Heart right ventricle (tissue), 16 donors: ENCODE measurements at regions not wholly inside any gene's neighbourhood (a gene's known extent, or its start where the extent isn't known, plus 50 kb on each side); places are given as distances from the start of the nearest gene placed in this dataset.

ENCODE experiments used
- ATAC-seq, 8 donors: fragments of 200-7000 bp; cut with Tn5 transposase; one replicate each; pipeline ENCODE4 v1.9.1; 2020; ENCODE audit warnings: mild to moderate bottlenecking in 8 of 8, moderate library complexity in 8 of 8, moderate number of reproducible peaks in 1 of 8
- DNase-seq, 2 donors: peaks; one replicate each; pipeline ENCODE4 v3.0.0-alpha.2; 2020
- H3K27ac ChIP-seq, 10 donors: fragments of 200-600 bp; sonication (generic) in 2 of 10; one replicate each; pipeline versions ENCODE4 v1.5.0 to v1.8.0; 2020 to 2022; ENCODE audit warnings: mild to moderate bottlenecking in 3 of 10
- H3K27me3 ChIP-seq, 7 donors: fragments of 200-600 bp; one replicate each; pipeline ENCODE4 v1.8.0; 2021 to 2022; ENCODE audit warnings: mild to moderate bottlenecking in 2 of 7
- H3K36me3 ChIP-seq, 9 donors: fragments of 200-600 bp; sonication (generic) in 1 of 9; one replicate each; pipeline versions ENCODE4 v1.5.0 to v1.8.0; 2020 to 2022; ENCODE audit warnings: mild to moderate bottlenecking in 2 of 9
- H3K4me1 ChIP-seq, 9 donors: fragments of 200-600 bp; sonication (generic) in 1 of 9; one replicate each; pipeline versions ENCODE4 v1.5.0 to v1.8.0; 2020 to 2022; ENCODE audit warnings: mild to moderate bottlenecking in 4 of 9
- H3K4me3 ChIP-seq, 10 donors: fragments of 200-600 bp; sonication (generic) in 2 of 10; one replicate each; pipeline versions ENCODE4 v1.5.0 to v1.8.0; 2020 to 2022; ENCODE audit warnings: mild to moderate bottlenecking in 7 of 10, moderate library complexity in 2 of 10
- H3K9me3 ChIP-seq, 11 donors: fragments of 200-600 bp in 10 of 11; sonication (generic) in 2 of 11; one replicate each; pipeline versions ENCODE4 v1.5.0 to v1.8.0; 2013 to 2022; ENCODE audit warnings: mild to moderate bottlenecking in 2 of 11, control low read depth in 1 of 11, moderate library complexity in 1 of 11
- WGBS, 2 donors: extraction: QIAGEN DNeasy Blood & Tissue Kit; methylation state at CpG; one replicate each; pipeline ENCODE4 v1.1.7; 2013; ENCODE audit warnings: inconsistent platforms in 1 of 2; 5-methylcytosine and 5-hydroxymethylcytosine counted together
- intact Hi-C, 10 donors: fragments of 100-400 bp; cut with DNase I; formaldehyde crosslinking; loops; one replicate each; pipeline versions ENCODE4 v1.11.1 to v1.14.2; 2022
- TF ChIP-seq, protein P1 (sequence below), 9 donors: fragments of 200-600 bp; sonication (generic) in 2 of 9; IDR thresholded peaks; one replicate each; pipeline versions ENCODE4 v1.5.0 to v1.8.0; 2021 to 2022; ENCODE audit warnings: antibody characterized with exemption in 9 of 9, mild to moderate bottlenecking in 5 of 9, moderate library complexity in 1 of 9
- donor health status: Arrhythmogenic right ventricular cardiomyopathy.
- donor health status: ischemic (EF 13 %, LVEDD 7.1; RV severe dilation, severe dysfunction).
- donor health status: healthy with polysubstance abuse.
- donor health status: DM: no; HTN: yes; CAD: no.
- donor health status: DM: no; HTN: no; CAD: no.
- donor health status: ischemic (EF 25% LVEDD 6.9; RV normal size, moderate dysfunction).
- donor health status: ischemic (EF 25% LVEDD 5.7; RV mildly dilated, moderate dysfunction).
- donor health status: healthy.
- donor health status: DM: yes; HTN: yes; CAD: no.
- donor health status: Ischemic cardiomyopathy.
- donor health status: ischemic (EF 35%, LVEDD 5.7; RV mildly dilated, moderate dysfunction).
- donor health status: nonischemic (EF 11% LVEDD 7.7; RV severe dilation, severe dysfunction).
- donor health status: DM: yes; HTN: yes; CAD: no.
- donor health status: PGD.
- donor health status: ischemic (EF 29% LVEDD 5.4; RV normal size, mild dysfunction).
- donor health status: nonischemic (EF 23%, LVEDD 6.1; RV moderate dilation, normal function).

DNA sequence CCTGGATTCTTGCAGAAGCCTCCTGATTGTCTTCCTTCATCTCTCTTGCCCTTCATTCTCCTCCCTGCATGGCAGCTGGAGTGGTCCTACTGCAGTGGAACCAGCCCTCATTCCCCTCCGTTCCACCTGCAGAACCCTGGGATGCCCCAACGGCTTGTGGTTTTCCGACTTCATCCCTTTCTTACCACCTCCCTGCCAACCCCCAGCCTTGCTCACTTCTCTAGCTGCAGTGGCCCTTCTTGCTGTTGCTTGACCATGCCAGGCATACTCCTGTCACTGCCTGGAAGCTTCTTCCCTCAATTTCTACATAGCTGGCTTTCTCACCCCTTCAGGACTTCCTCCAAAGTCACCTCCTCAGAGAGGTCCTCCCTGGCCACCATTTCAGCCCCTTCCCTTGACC is 123.3 kb downstream of the BEGAIN start:
- Histone ChIP-seq H3K9me3 (no peaks in the 10 kb centered on the region), H3K4me3 (no peak overlapping the region), H3K36me3 (peaks cover 0 to 7% (median 0%) of the 10 kb centered on the region in 9 donors), H3K27ac (no peak overlapping the region), H3K4me1 (no peaks in the 10 kb centered on the region), H3K27me3 (no peaks in the 10 kb centered on the region)
- intact Hi-C loops = no loop called here
- WGBS, 2 donors = 92 to 96% methylated on average over 3 of the region's 3 CpGs
- TF ChIP-seq, protein P1, sequence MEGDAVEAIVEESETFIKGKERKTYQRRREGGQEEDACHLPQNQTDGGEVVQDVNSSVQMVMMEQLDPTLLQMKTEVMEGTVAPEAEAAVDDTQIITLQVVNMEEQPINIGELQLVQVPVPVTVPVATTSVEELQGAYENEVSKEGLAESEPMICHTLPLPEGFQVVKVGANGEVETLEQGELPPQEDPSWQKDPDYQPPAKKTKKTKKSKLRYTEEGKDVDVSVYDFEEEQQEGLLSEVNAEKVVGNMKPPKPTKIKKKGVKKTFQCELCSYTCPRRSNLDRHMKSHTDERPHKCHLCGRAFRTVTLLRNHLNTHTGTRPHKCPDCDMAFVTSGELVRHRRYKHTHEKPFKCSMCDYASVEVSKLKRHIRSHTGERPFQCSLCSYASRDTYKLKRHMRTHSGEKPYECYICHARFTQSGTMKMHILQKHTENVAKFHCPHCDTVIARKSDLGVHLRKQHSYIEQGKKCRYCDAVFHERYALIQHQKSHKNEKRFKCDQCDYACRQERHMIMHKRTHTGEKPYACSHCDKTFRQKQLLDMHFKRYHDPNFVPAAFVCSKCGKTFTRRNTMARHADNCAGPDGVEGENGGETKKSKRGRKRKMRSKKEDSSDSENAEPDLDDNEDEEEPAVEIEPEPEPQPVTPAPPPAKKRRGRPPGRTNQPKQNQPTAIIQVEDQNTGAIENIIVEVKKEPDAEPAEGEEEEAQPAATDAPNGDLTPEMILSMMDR (IDR thresholded peaks at IDR 0.05) = no peak
- ATAC-seq (no peak), DNase-seq (no peak)

DNA sequence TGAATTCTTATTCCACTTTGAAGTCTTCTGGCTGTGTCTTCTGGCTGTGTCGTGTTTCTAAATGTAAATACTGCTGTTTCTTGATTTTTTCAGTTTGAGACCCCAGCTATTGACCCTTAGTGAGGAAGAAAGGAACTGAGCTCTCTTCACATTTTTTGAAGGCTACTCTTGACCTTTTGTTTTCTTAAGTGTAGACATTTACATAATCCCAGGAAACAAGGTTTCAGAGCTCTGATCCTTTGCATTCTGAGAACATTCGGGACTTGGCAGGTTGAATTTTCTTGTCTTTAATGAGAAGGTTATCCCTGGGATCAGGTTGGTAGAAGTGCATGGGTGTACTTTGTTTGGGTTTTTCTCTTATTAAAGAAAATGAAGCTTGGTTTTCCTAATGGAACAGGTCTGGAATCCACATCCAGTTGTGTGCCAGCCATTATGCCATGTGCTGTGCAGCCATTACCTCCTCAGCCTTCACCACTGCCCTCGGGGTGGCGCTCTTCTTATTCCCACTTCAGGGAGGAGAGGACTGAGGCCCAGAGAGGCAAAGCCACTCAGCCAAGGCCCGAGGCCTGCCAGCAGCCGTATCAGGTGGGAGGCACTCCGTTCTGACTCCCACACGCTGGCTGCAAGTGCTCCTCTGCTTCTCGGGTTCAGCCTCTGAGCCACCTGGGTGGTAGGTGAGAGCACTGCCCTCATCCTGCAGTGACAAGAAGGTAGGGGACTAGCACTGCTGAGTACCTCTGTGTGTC is 120.9 kb downstream of the BEGAIN start:
- no peaks in the 10 kb centered on the region for H3K27me3 ChIP-seq
- ATAC-seq = no peak
- no peak overlapping the region for H3K4me3 ChIP-seq
- H3K9me3 ChIP-seq = no peaks in the 10 kb centered on the region
- H3K27ac ChIP-seq = no peak overlapping the region
- no peaks in the 10 kb centered on the region for H3K4me1 ChIP-seq
- peaks cover 0 to 17% (median 0%) of the 10 kb centered on the region in 9 donors for H3K36me3 ChIP-seq
- intact Hi-C loops = no loop called here
- WGBS, 2 donors = 73 to 81% methylated on average over 9 of the region's 9 CpGs
- no peak for DNase-seq
- TF ChIP-seq, protein P1 (IDR thresholded peaks at IDR 0.05) = no peak

DNA sequence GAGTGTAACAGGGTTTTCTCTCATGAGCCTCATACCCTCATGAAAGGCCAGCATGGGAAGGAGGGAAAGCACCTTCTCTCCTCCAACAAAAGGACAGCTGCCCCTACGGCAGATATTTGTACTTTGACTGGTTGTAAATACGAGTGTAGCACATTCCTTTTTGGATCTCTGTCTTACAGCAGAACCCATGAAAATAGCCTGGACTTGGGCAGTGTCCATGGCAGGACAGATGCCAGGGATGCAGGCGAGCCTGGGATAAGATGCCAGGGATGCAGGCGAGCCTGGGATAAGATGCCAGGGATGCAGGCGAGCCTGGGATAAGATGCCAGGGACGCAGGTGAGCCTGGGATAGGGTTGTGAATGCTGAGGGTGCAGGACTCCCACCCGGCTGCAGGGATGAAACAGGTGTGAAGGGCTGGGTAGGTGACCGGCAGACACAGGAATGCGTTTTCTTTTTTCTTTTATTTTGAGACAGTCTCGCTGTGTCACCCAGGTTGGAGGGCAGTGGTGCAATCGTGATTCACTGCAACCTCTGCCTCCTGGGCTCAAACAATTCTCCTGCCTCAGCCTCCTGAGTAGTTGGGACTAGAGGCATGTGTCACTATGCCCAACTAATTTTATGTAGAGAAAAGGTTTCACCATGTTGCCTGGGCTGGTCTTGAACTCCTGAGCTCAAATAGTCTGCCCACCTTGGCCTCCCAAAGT is 120.0 kb downstream of the BEGAIN start:
- DNase-seq = no peak
- 89% methylated on average over 11 of the region's 11 CpGs for WGBS, 2 donors

DNA sequence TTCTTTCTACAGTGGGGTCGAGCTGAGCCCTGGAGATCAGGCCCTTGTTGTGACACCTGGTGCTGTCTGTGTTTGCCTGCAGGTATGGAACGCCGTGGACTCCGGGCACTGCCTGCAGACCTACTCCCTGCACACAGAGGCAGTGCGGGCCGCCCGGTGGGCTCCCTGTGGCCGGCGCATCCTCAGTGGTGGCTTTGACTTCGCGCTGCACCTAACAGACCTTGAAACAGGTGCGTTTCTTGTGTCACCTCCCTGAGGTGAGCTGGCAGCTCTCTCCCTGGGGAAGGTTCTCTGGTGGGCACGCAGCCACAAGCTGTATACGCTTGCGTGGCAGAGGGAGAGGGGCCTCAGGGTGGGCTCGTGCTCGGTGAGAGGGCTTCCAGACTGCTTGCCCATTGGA is 119.3 kb downstream of the BEGAIN start:
- DNase-seq = no peak
- TF ChIP-seq, protein P1 (IDR thresholded peaks at IDR 0.05) = no peak
- Histone ChIP-seq H3K27me3 (no peaks in the 10 kb centered on the region), H3K36me3 (peaks cover 0 to 17% (median 0%) of the 10 kb centered on the region in 9 donors), H3K4me1 (no peaks in the 10 kb centered on the region), H3K27ac (no peak overlapping the region), H3K4me3 (no peak overlapping the region), H3K9me3 (no peaks in the 10 kb centered on the region)
- ATAC-seq = no peak
- 92 to 93% methylated on average over 17 of the region's 17 CpGs for WGBS, 2 donors
- intact Hi-C loops = no loop called here

More for the DNA sequence above, 120.0 kb downstream of the BEGAIN start:
- no peak for ATAC-seq
- Histone ChIP-seq H3K27me3 (no peaks in the 10 kb centered on the region), H3K36me3 (peaks cover 0 to 17% (median 0%) of the 10 kb centered on the region in 9 donors), H3K4me1 (no peaks in the 10 kb centered on the region), H3K4me3 (no peak overlapping the region), H3K27ac (no peak overlapping the region), H3K9me3 (no peaks in the 10 kb centered on the region)
- TF ChIP-seq, protein P1 (IDR thresholded peaks at IDR 0.05) = no peak
- intact Hi-C loops = no loop called here
